AML-193 (cell line): ENCODE measurements at regions not wholly inside any gene's neighbourhood (a gene's known extent, or its start where the extent isn't known, plus 50 kb on each side); places are given as distances from the start of the nearest gene placed in this dataset.

Experiments
- DNase-seq, 2 experiments: peaks; one replicate each; lab custom pipeline; 2025; lab: John Stamatoyannopoulos, UW

DNA sequence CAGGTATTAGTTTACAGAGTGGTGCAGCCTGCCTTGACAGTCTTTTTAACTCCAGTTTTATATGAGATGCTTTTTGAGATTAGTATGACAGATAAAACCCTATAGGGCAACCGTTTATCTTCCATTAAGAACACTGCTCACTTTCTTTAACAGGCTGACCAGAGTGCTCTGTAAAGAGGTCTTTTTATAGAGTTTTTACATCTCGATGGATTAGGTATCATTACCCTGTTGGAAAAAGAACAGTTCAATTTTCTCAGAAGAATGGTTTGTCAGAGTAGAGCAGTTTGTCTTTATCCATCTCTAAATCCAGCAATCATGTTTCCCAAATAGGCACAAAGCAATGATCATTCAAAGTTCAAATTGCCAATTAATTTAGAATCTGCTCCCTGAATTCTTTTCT lies 395.2 kb upstream of the ARGLU1 start:
- no peak for DNase-seq

DNA sequence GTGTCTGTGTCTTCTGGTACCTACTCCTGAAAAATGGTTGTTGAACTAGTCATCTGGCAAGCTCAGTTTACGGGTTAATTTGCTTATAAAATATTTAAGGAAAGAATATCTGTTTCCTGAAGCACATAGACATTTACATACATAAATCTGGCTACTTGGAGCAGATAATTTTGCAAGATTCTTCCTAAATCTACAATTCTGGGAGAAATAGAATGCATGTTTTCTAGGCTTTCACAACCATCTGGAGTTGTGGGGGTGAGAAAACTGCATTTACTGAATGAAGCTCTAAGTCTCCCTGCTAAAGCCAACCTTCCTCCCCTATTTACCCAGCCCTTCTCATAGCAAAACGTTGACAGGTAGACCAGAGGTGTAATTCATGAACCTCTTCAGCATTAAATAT lies 393.7 kb upstream of the ARGLU1 start:
- no peak for DNase-seq

DNA sequence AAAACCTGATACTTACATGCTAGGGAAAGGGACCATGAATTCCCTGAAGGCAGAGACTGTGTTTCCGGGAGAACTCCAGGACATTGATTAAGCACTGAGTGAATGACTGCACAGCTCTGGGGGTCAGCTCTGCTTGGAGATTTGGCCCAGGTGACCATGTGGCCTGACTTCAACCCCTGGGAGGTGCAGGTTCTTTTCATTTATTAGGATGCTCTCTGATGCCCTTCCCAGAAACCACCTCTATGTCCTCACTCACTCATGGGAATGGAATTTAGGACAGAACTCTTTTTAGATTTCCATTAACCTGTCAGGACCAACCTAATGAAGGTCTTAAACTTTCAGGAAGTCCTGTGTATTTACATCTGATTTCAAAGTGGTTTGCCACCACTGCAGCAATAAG lies 393.3 kb upstream of the ARGLU1 start:
- DNase-seq, result no peak

DNA sequence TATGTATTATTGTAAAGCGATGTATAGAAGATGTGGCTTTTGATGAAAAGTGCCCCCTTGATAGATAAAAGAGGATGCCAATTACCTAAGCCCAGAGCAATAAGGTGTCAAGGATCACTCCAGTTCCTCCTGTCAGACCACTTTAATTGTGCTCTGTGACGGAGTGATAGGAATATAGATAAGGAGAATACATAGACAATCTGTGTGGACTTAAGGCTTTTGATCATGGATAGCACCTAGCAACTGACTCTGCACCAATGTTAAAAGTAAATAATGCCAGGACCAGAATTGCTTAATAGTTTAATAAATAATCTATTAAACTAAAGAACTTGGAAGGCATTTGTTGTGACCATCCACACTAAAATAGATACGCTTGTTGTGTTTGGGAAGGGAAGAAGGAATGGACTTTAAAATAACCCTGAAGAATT lies 390.7 kb upstream of the ARGLU1 start:
- DNase-seq, result no peak

DNA sequence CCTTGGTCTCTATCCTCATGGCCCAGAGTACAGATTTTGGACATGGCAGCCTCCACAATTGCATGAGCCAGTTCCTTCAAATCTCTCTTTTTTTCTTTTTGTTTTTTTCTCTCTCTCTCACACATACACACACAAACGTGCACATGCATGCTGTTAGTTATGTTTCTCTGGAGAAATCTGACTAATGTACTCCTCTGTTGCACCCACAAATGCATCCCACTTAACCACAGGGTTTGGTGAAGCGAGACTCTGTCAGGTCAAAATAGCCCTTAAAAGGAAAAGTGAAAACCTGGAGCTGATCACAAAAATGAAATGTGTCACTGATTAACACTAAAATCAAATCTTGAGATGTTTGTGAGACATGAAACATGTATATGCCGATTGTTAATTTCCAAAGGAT lies 374.6 kb upstream of the ARGLU1 start:
- no peak for DNase-seq

DNA sequence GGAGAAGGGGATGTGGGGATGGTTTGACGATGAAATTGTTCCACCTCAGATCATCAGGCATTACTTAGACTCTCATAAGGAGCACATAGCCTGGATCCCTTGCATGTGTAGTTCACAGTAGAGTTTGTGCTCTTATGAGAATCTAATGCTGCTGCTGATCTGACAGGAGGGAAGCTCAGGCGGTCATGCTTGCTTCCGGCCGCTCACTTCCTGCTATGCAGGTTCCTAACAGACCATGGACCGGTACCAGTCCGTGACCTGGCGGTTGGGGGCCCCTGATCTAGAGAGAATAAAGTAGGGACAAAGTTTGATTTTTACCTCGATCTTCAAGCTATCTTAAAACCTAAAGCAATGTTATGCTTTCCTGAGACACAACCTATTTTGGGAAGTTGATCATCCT lies 373.8 kb upstream of the ARGLU1 start:
- DNase-seq, result no peak

DNA sequence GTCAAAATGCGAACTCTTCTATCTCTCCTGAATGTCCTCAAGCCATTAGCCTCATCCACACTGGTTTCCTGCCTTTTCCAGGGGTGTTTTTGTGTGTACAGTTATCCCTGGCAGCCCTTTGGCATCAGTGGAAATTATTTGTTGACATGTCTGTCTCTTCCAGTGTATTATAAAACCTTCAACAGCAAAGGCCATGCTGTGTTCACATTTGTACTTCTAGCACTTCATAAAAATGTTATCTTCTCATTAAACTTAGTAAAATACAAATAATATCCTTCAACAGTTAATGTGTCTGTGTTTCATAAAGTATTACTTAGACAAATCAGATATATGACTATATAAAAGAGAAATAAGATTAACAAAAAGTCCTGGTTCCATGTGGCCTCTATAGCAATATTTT lies 359.5 kb upstream of the ARGLU1 start:
- DNase-seq, result no peak

DNA sequence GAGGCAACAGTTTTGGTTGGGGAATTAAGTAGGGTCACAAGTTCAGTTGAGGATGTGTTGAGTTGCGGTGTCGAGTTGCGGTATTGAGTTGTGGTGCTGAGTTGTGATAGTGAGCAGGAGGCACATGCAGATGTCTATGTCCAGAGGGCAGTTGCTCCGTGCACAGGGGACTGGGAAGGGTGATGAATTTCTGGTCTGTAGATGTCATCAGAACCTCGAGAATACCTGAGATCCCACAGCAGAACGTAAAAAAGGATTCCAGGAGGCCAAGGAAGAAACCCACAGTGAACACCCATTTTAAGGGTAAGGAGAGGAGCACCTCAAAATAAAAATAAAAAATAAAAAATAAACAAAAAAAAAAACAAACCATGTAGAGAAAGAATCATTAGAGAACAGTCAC lies 354.4 kb upstream of the ARGLU1 start:
- no peak for DNase-seq

DNA sequence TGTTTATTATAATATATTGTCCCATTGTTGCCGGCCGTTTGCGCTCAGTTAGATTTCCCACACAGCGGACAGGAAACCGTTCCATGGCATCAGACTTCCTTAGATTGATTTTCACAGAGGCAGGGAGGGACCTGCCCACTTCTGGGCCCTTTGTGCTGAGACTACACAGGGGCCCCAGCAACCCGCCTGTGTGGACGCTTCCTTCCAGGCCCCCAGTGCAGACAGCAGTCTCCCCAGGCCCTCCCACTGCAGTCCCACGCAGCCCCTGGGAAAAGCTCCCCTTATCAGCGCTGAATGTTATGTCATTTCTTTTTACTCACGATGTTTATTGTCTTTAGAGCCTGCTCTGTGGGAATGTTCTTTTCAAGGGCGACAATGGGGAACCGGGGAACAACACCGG lies 351.7 kb upstream of the ARGLU1 start:
- no peak for DNase-seq

DNA sequence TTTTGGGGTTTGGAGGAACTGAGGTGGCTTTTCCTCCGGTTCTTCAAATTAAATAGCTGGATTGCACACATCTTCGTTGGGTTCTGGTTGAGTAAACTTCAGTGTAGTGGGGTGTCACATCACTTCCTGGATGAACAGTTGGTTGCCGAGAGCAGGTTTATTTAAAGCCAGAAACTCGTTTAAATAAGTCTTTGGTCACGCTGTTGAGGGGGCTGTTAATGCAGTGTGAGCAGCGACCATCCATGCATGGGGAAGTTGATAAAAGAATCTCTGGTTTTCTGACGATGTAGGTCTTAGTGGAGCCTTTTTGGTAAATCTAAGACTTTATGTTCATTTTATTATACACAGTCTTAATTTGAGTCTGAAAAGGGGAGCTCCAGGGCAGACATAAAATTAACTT lies 351.2 kb upstream of the ARGLU1 start:
- DNase-seq, result no peak

DNA sequence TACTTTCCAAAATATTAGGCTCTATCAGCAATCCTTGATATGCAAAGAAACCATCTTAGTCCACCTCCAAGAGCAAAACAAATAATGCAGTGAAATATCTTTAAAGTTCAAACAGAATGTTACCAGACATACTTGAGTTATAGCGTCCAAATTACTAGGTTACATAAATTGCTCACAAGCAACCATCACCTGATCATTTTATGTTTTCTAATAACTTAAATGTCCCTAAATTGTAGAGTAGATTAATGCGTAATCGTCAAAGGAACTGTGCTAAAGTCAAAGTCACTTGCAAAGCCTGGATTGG lies 350.6 kb upstream of the ARGLU1 start:
- no peak for DNase-seq

DNA sequence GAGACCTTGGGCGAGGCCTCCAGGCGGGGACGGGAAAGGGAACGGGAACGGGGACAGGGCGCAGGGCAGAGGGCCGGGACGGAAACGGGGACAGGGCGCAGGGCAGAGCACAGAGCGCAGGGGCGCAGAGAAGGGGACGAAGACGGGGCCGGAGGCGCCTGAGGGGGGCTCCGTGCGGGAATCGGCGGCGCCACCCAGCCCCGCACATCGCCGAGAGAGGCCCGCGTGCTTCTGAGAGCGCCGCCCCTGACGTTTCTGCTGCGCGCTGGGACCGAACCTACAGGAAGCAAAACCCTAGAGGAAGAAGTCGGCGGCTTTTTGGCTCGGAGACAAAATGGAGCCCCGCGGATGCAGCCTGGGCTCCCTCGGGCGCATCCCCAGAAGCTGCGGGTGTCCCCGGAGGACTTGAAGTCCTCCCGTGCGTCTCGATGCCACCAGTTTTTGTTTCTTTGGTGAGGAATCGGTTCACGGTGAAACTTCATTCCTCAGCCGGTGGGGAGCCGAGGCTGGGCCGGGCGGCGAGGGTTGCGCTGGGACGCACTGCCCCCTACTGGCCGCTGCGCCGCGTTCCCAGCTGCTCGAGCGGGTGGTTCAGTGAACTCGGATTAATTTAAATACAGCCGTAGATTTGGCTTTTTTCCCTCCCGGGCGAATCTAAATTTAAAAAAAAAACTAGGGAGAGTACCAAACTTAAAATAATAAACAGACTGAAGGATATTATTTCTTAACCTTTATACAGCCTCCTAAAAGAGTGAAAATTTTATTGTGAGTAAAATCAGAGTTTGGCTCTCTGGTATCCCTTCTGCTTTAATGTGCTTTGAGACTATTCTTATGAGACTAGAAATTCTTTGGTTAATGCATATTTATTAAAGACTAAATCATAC lies 350.0 kb upstream of the ARGLU1 start:
- no peak for DNase-seq

DNA sequence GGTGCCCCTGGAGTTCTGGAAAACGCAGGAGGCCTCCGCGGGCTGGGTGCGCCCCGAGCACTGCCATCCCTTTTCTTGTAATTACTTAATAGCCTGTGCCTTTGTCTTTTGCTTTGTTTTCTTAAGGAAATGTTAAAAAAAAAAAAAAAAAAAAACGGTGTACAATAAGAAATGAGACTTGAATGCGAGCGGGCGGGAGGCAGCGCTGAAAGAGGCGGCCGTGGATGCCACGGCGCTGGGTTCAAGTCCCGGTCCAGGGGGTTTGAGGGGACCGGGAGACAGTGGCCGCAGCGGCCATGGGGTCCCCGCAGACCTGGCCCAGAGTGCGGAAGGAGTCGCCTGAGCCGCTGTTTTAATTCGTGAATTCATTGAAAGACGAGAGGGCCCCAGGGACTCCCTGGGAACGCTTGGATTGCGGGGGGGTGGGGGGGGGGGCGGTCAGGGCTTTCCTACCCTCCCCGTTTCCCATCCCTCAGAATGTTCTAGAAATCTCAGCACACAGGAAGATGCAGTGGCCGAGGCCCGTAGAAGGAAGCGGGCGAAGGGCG lies 349.2 kb upstream of the ARGLU1 start:
- no peak for DNase-seq

DNA sequence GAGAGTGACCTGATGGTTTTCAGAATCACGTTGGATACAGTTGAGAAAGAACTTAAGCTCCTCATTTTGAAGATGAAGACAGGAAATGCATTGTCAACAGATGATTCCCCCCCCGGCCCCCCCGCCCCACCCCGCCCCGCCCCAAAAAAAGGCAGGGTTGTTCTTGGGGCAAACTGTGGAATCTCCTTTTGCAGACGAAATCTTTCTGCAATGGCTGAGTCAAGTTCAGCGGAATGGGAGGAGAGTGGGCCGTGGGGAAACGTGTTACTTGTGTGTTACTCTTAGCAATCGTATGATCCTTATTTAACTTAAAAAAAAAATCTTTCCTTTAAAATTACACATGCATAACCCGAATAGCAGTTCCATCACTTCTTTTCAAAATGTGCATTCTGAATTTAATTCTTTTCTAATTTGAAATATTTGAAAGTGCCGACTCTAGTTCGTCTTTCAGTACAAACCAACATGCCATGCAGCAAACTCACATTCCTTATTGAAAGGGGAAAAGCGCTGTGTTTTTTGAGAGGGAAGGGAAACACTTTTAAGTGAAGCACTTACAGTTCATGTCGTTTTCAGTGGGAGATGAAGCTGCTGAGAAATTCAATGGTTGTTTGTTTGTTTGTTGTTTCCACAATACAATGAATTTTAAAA lies 348.5 kb upstream of the ARGLU1 start:
- no peak for DNase-seq

DNA sequence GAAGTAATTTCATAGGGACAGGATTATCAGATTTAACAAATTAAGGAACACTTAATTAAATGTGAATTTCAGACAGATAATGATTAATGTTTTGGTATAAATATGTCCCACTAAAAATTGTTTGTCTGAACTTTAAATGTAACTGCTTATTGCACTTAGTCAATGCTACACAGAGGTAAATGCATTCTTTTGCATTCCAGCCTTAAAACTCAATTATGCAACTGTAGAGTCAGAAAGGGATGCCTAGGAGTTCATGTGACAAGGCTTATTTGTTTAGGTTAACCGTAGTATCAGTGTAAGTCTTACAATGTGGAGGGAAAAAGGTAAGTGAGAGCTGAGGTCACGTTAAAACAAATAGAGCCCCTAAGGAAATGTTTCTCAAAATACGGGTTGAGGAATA lies 347.2 kb upstream of the ARGLU1 start:
- DNase-seq, result no peak

DNA sequence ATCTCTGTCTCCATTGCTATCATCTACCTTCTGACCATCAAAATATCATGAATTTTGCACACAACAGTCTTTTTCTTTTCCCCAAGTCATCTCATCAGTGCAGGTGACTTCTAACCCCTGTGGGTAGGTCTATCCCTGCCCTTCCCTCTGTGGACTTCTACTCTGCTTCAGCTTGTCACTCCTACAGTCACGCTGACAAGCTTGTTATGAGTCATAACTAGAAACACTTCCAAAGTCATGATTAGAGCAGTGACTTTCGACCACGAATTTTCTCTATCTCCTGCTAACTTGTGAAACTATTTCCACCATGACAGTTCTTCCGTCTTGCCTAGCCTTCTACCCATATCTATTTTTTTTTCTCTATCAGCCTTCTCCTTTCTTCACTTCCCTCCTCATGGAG lies 343.7 kb upstream of the ARGLU1 start:
- no peak for DNase-seq

DNA sequence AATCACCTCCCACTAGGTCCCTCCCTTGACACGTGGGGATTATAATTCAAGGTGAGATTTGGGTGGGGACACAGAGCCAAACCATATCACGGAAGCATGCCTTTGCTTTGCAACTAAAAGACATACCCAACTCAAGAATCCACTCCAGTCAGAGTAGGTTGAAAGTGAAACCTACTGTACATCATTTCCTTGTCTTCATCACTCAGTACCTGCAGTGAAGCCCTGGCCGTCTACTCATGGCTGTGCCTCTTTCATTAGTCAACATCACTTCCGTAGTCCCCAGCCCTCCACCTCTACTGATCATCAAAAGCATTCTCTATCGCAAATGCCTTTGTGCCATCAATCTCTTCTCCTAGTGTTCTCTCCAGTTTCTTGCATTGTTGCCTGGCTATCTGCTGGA lies 343.1 kb upstream of the ARGLU1 start:
- DNase-seq, result no peak

DNA sequence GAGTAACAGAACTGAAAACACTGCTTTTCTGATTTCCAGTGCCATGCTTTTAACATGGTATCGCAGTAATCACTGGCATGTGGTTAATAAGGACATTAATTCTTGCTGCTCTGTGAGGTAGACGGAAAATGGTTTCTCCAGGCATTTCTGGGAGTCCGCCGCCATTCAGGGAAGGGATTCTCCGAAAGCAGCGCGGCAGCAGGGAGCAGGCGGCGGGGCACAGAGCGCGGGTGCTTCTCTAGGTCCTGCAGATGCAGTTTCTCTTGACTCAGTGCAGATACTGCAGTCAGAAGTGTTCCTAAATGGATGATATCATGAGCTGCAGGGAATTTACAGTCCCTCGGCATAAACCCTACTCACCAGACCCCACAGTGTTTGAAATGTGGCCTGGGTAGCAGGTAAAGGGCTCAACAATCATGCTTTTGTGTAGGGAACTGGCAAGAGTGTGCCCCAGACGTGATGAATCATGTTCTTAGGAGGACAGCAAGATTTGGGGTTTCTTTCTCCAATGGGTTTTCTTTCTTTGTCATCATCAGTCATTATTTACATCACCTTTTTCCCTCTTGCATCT lies 338.6 kb upstream of the ARGLU1 start:
- DNase-seq, result no peak

DNA sequence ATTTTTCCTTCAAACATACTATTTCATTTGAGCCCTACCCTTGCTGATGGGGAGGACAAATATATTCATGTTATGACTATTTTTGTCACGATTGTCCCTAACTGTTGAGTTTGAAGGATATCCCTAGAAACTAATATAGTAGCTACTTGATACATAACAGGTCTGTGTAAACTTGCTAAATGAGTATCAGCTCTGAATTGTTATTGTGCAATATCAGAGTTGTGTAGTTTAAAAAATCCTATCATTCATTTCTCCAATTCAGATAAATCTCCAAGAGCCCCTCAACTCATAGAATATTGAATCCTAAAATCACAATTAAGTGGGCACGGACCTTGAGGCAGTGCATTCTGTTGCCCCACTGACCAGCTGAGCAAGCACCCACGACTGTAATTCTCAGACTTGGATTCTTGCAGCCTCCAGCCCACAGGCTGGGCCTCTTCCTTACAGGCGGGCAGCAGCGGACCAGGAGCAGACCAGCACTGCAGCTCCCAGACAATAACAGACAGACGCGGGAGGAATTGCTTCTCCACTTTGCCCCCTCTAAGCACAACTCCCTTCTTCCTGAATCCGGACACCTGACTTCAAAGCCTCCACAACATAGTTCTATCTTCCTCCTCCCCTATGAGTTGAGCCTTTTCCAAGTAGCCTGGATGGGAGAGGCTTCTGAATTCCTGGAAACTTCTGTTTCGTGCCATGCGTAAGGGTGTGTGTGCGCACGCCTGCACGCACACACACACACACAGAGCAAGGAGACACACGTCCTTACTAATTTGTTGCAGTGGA lies 337.6 kb upstream of the ARGLU1 start:
- no peak for DNase-seq

DNA sequence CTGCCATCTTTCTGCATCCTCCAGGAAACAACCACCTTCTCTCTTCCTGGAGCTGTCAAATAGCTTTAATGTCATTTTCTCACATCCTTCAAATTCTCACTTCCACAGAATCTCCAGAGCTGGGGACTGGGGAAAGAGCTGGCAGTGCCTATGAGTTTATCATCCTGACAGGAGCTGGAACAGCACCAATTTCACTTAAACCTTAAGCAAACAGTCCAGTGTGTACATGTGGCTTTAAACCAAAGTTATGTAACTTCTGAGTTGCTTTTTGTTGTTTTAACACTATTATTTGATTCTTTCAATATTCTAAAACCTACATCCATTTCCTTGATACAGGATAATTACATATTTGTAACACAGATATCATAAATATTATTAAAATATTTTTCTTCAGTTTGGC lies 331.5 kb upstream of the ARGLU1 start:
- no peak for DNase-seq

DNA sequence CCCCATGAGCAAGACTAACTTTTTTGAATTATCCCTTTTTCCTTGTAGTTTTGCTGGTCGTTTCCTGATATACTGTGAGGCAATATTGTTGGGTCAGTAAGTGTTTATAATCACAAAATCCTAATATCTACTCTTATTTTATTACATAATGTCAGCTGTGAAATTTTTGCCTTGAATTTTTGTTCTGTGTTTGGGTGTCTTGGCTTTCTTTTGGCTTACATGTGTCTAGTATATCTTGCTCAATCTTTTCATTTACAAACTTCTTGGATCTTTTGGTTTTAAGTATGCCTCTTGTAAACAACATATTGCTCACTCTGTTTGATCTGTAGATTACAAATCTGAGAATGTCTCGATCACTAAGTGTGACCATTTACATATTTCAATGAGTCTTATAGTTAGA lies 330.3 kb upstream of the ARGLU1 start:
- DNase-seq, result no peak

DNA sequence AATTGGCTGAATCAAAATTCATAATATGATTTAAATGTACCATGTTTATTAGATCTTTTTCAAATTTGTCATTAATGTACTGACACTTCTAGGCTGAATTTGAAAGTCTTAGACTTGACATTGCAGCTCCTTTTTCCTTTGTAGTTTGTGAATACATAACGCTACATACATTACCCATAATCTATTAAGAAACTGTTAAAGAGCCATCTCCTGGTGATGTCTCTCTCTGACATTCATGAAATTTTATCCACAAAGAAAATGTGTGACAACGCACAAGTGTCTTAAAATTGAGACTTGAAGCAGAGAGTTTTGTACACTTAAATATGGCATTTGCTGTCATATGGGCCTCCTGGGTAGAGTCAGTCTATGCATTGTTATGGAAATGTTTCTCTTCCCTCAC lies 320.2 kb upstream of the ARGLU1 start:
- no peak for DNase-seq

DNA sequence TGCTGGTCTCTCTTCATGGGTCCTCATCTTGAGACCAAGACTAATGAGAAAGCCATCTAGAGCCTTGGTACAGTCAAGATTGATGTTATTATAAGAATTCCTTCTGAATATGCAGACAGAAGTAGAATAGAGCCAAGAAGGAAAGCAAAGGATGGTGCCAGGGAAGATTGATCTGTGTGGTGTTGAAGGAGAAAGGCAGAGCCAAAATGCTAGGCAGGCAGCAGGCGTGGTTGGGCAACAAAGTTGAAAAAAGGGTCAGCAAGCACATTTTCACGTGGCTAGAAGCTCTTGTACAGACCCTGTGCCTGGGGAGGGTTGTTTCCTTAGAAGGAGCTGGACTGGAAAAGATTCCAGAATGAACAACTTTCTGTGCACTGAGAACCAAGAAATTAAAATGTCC lies 319.7 kb upstream of the ARGLU1 start:
- no peak for DNase-seq
